Mucosa of rectum (tissue), 2 donors: ENCODE measurements at regions not wholly inside any gene's neighbourhood (a gene's known extent, or its start where the extent isn't known, plus 50 kb on each side); places are given as distances from the start of the nearest gene placed in this dataset.
"Not testable (repeated sequence)": the region's sequence is repeated elsewhere in the genome, so short reads cannot be mapped to it uniquely, and the experiment has no call there.

ENCODE experiments used
- H3K27ac ChIP-seq, 2 donors: one replicate each; pipeline ENCODE4 v1.7.0; 2013; ENCODE audit warnings: inconsistent platforms in 2 of 2, low read depth in 2 of 2, low read length in 2 of 2
- H3K27me3 ChIP-seq, 2 donors: one replicate each; pipeline ENCODE4 v1.7.0; 2013; ENCODE audit warnings: low read length in 2 of 2; ENCODE audit not compliant: control insufficient read depth in 2 of 2, insufficient read depth in 2 of 2
- H3K36me3 ChIP-seq, 2 donors: one replicate each; pipeline ENCODE4 v1.7.0; 2013; ENCODE audit warnings: low read length in 2 of 2; ENCODE audit not compliant: control insufficient read depth in 2 of 2, insufficient read depth in 2 of 2
- H3K4me1 ChIP-seq, 2 donors: one replicate each; pipeline ENCODE4 v1.7.0; 2013; ENCODE audit warnings: low read length in 2 of 2, mild to moderate bottlenecking in 1 of 2; ENCODE audit not compliant: control insufficient read depth in 2 of 2, insufficient read depth in 2 of 2
- H3K4me3 ChIP-seq, 2 donors: one replicate each; pipeline ENCODE4 v1.7.0; 2013; ENCODE audit warnings: low read length in 2 of 2
- H3K9ac ChIP-seq, 2 donors: one replicate each; pipeline ENCODE4 v1.7.0; 2013; ENCODE audit warnings: low read length in 2 of 2, low read depth in 1 of 2, mild to moderate bottlenecking in 1 of 2
- H3K9me3 ChIP-seq, 2 donors: one replicate each; pipeline ENCODE4 v1.7.0; 2013; ENCODE audit warnings: low read length in 2 of 2; ENCODE audit not compliant: control insufficient read depth in 2 of 2
- donor health status: healthy.
- donor health status: Normal muscosa, but diverticular disease.

DNA sequence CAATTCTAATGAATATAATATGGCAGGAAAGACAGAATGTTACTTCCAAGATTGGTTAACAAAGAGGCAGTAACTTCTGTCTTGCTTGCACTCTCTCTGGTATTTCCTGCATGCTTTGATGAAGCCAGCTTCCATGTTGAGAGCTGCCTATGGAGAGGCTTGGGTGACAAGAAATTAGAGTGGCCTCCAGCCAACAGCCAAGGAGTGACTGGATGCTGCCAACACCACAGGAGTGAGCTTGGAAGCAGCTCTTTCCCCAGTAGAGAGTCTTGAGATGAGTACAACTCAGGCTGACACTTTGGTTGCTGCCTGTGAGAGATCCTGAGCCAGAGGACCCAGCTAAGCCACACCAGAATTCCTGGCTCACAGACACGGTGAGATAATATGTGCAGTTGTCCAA is 183.1 kb downstream of the RMST start:
- Histone ChIP-seq H3K27ac (no peak overlapping the region), H3K27me3 (no peaks in the 10 kb centered on the region), H3K36me3 (no peaks in the 10 kb centered on the region), H3K4me3 (no peak overlapping the region), H3K9ac (no peak overlapping the region), H3K9me3 (no peaks in the 10 kb centered on the region), H3K4me1 (no peaks in the 10 kb centered on the region)

- H3K9me3 ChIP-seq, result no peaks in the 10 kb centered on the region
- no peak overlapping the region for H3K27ac ChIP-seq
- no peak overlapping the region for H3K4me3 ChIP-seq
- H3K36me3 ChIP-seq, result no peaks in the 10 kb centered on the region
- H3K27me3 ChIP-seq, result no peaks in the 10 kb centered on the region
- no peak overlapping the region for H3K9ac ChIP-seq
- H3K4me1 ChIP-seq, result no peaks in the 10 kb centered on the region
Measured at GRCh38 chr12:97647142-97647541, 184.5 kb downstream of the RMST start.

DNA sequence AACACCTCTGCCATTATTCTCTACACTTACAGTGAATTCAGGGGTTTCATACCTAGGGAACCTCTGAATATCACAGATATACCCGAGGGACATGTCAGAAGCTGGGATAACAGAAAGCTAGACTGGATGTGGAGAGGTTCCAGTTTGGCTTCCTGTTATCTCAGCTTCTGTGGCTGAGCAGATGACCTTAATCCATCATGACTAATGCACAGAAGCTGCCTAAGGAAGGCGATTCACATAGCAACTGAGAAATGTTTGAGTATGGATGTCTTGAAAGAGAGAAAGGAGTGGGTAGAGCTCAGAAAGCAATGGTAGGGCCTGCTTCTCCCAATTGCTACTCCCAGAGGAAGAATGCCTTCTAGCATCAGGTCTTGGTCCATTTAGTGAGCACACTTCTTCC is 187.6 kb downstream of the RMST start:
- no peaks in the 10 kb centered on the region for H3K36me3 ChIP-seq
- no peak overlapping the region for H3K4me3 ChIP-seq
- H3K9ac ChIP-seq, result no peak overlapping the region
- no peaks in the 10 kb centered on the region for H3K27me3 ChIP-seq
- H3K4me1 ChIP-seq, result no peaks in the 10 kb centered on the region
- H3K27ac ChIP-seq, result no peak overlapping the region
- H3K9me3 ChIP-seq, result no peaks in the 10 kb centered on the region

GRCh38 chr12:97656548-97656947 is 193.9 kb downstream of the RMST start:
- H3K36me3 ChIP-seq, H3K4me1 ChIP-seq, H3K27me3 ChIP-seq, H3K9ac ChIP-seq, H3K4me3 ChIP-seq, H3K27ac ChIP-seq, H3K9me3 ChIP-seq: not testable (repeated sequence)

DNA sequence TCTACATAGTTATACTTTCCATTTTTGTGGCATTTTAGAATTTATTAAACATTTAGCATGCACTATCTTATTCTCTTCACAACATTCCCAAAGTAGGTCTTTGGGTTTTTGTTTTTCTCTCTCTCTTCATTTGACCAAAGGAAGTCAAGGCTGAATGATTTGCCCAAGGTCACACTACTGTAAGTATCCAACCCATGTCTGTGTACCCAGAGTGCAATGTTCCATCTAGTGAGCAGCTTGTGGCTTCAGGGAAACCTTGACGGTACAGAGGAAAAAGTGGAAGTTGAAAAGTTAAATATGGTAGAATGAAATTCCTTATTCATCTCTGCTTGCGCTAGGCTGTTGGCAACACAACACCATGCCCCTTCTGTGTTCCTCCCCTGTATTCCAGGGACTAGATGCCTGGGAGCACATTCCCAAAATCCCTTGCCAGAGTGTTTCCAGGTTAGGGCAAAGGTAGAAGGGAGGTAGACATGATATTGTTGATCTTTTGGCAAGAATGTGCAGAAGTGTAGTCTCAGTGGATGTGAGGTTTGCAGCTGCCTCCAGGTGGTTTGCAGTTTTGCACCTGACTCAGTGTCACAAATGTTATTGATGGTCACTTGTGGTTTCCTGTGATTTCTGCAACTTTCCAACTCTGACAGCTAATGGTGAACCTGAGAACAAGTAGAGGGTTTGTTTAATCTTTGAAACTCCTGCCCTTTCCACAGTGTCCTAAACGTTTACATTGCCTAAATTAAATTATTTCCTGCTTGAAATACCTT is 196.7 kb downstream of the RMST start:
- Histone ChIP-seq H3K4me3 (no peak overlapping the region), H3K9ac (no peak overlapping the region), H3K4me1 (no peaks in the 10 kb centered on the region), H3K27ac (no peak overlapping the region), H3K9me3 (peaks cover 0 to 4% of the 10 kb centered on the region in 2 donors), H3K27me3 (no peaks in the 10 kb centered on the region), H3K36me3 (no peaks in the 10 kb centered on the region)

DNA sequence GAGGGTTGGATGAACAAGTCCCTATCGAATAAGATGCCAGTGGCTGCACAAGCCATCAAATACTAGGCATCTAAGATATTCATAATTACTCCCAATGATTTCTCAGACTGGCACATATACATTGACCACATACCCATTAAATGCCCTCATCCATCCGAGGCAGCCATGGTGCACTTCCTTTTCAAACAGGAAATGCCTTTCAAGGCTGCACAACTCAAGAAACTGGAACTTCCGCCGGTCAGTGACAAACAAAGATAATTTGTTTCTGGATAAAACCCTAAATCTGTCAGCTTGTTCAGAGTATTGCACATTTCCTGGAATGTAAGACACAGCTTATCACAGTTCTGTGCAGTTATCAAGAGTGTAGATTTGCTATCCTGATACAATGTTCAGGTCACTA is 203.7 kb downstream of the RMST start:
- Histone ChIP-seq H3K9ac (no peak overlapping the region), H3K4me1 (no peaks in the 10 kb centered on the region), H3K4me3 (no peak overlapping the region), H3K27me3 (no peaks in the 10 kb centered on the region), H3K9me3 (no peaks in the 10 kb centered on the region), H3K36me3 (no peaks in the 10 kb centered on the region), H3K27ac (no peak overlapping the region)

GRCh38 chr12:97672870-97673269 is 210.3 kb downstream of the RMST start:
- H3K4me1 ChIP-seq, result no peaks in the 10 kb centered on the region
- H3K9me3 ChIP-seq, result no peaks in the 10 kb centered on the region
- no peak overlapping the region for H3K9ac ChIP-seq
- no peaks in the 10 kb centered on the region for H3K27me3 ChIP-seq
- H3K36me3 ChIP-seq, result no peaks in the 10 kb centered on the region
- H3K4me3 ChIP-seq, result no peak overlapping the region
- no peak overlapping the region for H3K27ac ChIP-seq

GRCh38 chr12:97680751-97681150 is 218.1 kb downstream of the RMST start:
- H3K36me3 ChIP-seq, result no peaks in the 10 kb centered on the region
- H3K27ac ChIP-seq, result no peak overlapping the region
- no peaks in the 10 kb centered on the region for H3K4me1 ChIP-seq
- no peaks in the 10 kb centered on the region for H3K27me3 ChIP-seq
- no peaks in the 10 kb centered on the region for H3K9me3 ChIP-seq
- no peak overlapping the region for H3K4me3 ChIP-seq
- no peak overlapping the region for H3K9ac ChIP-seq

DNA sequence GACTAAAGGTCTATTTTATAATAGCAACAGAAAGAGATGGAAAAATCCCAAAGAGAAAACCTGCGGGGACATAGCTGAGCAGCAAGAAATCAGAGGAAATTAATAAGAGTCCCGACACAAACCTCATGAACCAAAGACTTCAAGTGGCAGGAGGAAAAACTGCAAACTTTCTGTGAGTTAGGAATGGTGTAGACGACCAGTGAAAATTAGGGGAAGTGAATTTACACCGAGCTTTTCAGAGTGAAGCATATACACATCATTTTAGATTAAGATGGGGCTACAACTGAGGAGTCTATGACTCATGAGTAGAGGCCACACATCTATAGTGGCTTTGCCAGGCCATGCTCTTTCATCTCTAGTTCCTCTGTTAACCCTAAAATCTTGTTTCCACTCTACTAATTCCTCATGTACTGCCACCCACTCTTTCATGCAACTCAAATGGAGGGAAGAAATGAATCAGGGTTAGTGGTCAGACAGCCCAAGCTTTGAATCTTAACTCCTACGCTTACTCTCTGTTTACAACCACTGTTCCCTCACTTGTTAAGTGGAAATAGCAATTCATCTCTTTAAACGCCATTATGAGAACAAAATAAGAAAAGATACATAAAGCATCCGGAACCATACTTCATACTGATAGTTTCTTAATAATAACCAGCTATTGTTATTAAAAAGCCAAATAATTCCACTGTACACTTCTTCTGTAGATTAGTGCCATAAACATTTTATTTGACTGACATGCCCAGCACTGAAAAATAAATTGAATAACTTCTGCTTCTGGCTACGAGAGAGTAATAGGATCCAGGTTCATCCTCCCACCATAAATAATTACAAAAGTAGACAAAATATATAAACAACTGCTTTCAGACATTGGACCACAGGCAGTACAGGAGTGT is 219.3 kb downstream of the RMST start:
- Histone ChIP-seq H3K27me3 (no peaks in the 10 kb centered on the region), H3K4me1 (no peaks in the 10 kb centered on the region), H3K4me3 (no peak overlapping the region), H3K9ac (no peak overlapping the region), H3K9me3 (no peaks in the 10 kb centered on the region), H3K27ac (no peak overlapping the region), H3K36me3 (no peaks in the 10 kb centered on the region)

GRCh38 chr12:97685360-97685759 is 222.8 kb downstream of the RMST start:
- Histone ChIP-seq H3K27me3 (no peaks in the 10 kb centered on the region), H3K9me3 (no peaks in the 10 kb centered on the region), H3K27ac (no peak overlapping the region), H3K4me1 (no peaks in the 10 kb centered on the region), H3K36me3 (no peaks in the 10 kb centered on the region), H3K4me3 (no peak overlapping the region), H3K9ac (no peak overlapping the region)
